GM23338 (cell line): ENCODE measurements at regions not wholly inside any gene's neighbourhood (a gene's known extent, or its start where the extent isn't known, plus 50 kb on each side); places are given as distances from the start of the nearest gene placed in this dataset.

ENCODE experiments used
- ATAC-seq: fragments of 200-7000 bp; cut with Tn5 transposase; 3 replicates; pipeline ENCODE4 v1.9.1; 2020
- DNase-seq: peaks from one replicate; pipeline ENCODE4 v3.0.0-alpha.2; 2015; ENCODE audit warnings: low spot score
- H2AFZ ChIP-seq: fragments of 200-600 bp; sonication (generic); 2 replicates; pipeline ENCODE4 v1.8.0; 2016; ENCODE audit warnings: antibody characterized with exemption, mild to moderate bottlenecking, moderate library complexity
- H3F3A ChIP-seq: fragments of 200-600 bp; sonication (generic); replicated peaks from 2 replicates; pipeline ENCODE4 v1.8.0; 2017; ENCODE audit warnings: antibody characterized with exemption, mixed run types, low read depth
- H3K27ac ChIP-seq: fragments of 200-600 bp; sonication (generic); 2 replicates; pipeline ENCODE4 v1.6.1; 2016; ENCODE audit warnings: low read depth
- H3K27me3 ChIP-seq: fragments of 200-600 bp; sonication (generic); 2 replicates; pipeline ENCODE4 v1.8.0; 2016; ENCODE audit warnings: mild to moderate bottlenecking, mixed run types, moderate library complexity; ENCODE audit not compliant: insufficient read depth
- H3K36me3 ChIP-seq: fragments of 200-600 bp; sonication (generic); 2 replicates; pipeline ENCODE4 v1.8.0; 2016; ENCODE audit warnings: mild to moderate bottlenecking; ENCODE audit not compliant: insufficient read depth
- H3K4me1 ChIP-seq: fragments of 200-600 bp; sonication (generic); 2 replicates; pipeline ENCODE4 v1.8.0; 2016; ENCODE audit warnings: mild to moderate bottlenecking, moderate library complexity; ENCODE audit not compliant: insufficient read depth
- H3K4me2 ChIP-seq: fragments of 200-600 bp; sonication (generic); 2 replicates; pipeline ENCODE4 v1.7.1; 2017; ENCODE audit warnings: mixed run types
- H3K4me3 ChIP-seq: fragments of 200-600 bp; sonication (generic); 2 replicates; pipeline ENCODE4 v1.6.1; 2016; ENCODE audit warnings: mixed run types
- H3K79me2 ChIP-seq: fragments of 200-600 bp; sonication (generic); replicated peaks from 2 replicates; pipeline ENCODE4 v1.8.0; 2017; ENCODE audit warnings: mild to moderate bottlenecking; ENCODE audit not compliant: insufficient read depth
- H3K9me2 ChIP-seq: fragments of 200-600 bp; sonication (generic); 2 replicates; pipeline ENCODE4 v1.8.0; 2017; ENCODE audit not compliant: insufficient read depth
- H4K20me1 ChIP-seq: fragments of 200-600 bp; sonication (generic); replicated peaks from 2 replicates; pipeline ENCODE4 v1.8.0; 2017; ENCODE audit warnings: mild to moderate bottlenecking; ENCODE audit not compliant: insufficient read depth
- H3K27ac Mint-ChIP-seq: 2 replicates; pipeline ENCODE4 v1.8.0; 2020; ENCODE audit warnings: inconsistent platforms, mild to moderate bottlenecking, moderate library complexity, mixed read lengths
- H3K27me3 Mint-ChIP-seq: 3 replicates; pipeline ENCODE4 v1.8.0; 2022; ENCODE audit warnings: low read depth, mild to moderate bottlenecking, moderate library complexity, mixed read lengths, inconsistent platforms; ENCODE audit not compliant: insufficient read depth, poor library complexity
- H3K36me3 Mint-ChIP-seq: 3 replicates; pipeline ENCODE4 v1.8.0; 2021; ENCODE audit warnings: low read depth, mild to moderate bottlenecking, inconsistent platforms, moderate library complexity, mixed read lengths
- H3K4me1 Mint-ChIP-seq: 3 replicates; pipeline ENCODE4 v1.8.0; 2020; ENCODE audit warnings: mild to moderate bottlenecking, inconsistent platforms, mixed read lengths
- H3K4me3 Mint-ChIP-seq: 3 replicates; pipeline ENCODE4 v1.8.0; 2021; ENCODE audit warnings: moderate library complexity, mild to moderate bottlenecking, inconsistent platforms, mixed read lengths
- H3K9me3 Mint-ChIP-seq: 3 replicates; pipeline ENCODE4 v1.8.0; 2020; ENCODE audit warnings: moderate library complexity, mild to moderate bottlenecking, inconsistent platforms, mixed read lengths
- CTCF ChIP-seq, 2 experiments: fragments of 200-600 bp in 1 of 2; sonication (generic) in 1 of 2; conservative IDR thresholded peaks; 2 replicates each; pipeline versions ENCODE4 v1.5.1 to v1.6.1; 2016 to 2017; ENCODE audit warnings: antibody characterized with exemption in 2 of 2, low read depth in 2 of 2, mild to moderate bottlenecking in 2 of 2, moderate library complexity in 1 of 2
- EZH2 ChIP-seq: fragments of 200-600 bp; sonication (generic); IDR thresholded peaks from one replicate; pipeline ENCODE4 v1.8.0; 2017; ENCODE audit warnings: antibody characterized with exemption, mild to moderate bottlenecking, low read depth; ENCODE audit not compliant: unreplicated experiment
- EZH2phosphoT487 ChIP-seq: fragments of 200-600 bp; sonication (generic); IDR thresholded peaks from one replicate; pipeline ENCODE4 v1.8.1; 2018; ENCODE audit warnings: antibody characterized with exemption; ENCODE audit not compliant: unreplicated experiment
- POLR2AphosphoS5 ChIP-seq: IDR thresholded peaks from 2 replicates; pipeline ENCODE4 v1.6.1; 2016; ENCODE audit warnings: antibody characterized with exemption, low read depth
- ZNF114 ChIP-seq: fragments of 250-450 bp; sonication (Bioruptor Pico); IDR thresholded peaks from 2 replicates; pipeline ENCODE4 v1.5.0; 2020; ENCODE audit warnings: mild to moderate bottlenecking, moderate library complexity
- ZNF462 ChIP-seq: fragments of 250-450 bp; sonication (Bioruptor Pico); IDR thresholded peaks from 2 replicates; pipeline ENCODE4 v1.5.0; 2020; ENCODE audit warnings: mild to moderate bottlenecking, moderate library complexity
- TF ChIP-seq, protein P1 (sequence below): IDR thresholded peaks from 2 replicates; pipeline ENCODE4 v1.6.1; 2016; ENCODE audit warnings: antibody characterized with exemption

DNA sequence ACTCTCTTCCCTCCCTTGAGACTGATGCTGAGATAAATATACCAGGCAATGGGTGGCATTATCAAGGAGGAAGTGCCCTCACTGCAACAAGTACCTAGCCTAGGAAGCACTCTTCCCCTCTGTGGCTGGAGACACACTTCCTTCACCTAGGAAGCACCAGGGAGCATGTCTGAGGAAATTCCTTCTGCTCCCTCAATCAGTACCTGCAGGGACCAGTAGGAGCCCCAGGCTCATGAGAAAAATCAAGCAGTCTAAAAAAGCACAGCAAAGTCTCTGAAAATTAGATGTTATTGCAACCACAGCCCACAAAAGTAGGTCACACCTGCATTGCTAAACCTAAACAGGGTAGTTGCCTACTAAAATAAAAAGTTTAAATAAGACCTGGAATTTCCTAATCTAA is 78.2 kb upstream of the TRPM1 start:
- TF ChIP-seq POLR2AphosphoS5 = no peak
- TF ChIP-seq ZNF114 = no peak
- no peak for TF ChIP-seq EZH2phosphoT487
- TF ChIP-seq, protein P1, sequence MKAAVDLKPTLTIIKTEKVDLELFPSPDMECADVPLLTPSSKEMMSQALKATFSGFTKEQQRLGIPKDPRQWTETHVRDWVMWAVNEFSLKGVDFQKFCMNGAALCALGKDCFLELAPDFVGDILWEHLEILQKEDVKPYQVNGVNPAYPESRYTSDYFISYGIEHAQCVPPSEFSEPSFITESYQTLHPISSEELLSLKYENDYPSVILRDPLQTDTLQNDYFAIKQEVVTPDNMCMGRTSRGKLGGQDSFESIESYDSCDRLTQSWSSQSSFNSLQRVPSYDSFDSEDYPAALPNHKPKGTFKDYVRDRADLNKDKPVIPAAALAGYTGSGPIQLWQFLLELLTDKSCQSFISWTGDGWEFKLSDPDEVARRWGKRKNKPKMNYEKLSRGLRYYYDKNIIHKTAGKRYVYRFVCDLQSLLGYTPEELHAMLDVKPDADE = no peak
- peak in 1 of 2 experiments; percentile 30; a peak in 1 of 4 replicates for TF ChIP-seq CTCF (conservative IDR thresholded peaks at IDR 0.05; ENCODE audit: low read depth in 2 of 2)
- no peak for TF ChIP-seq EZH2
- TF ChIP-seq ZNF462 (CRISPR knock-in tag) = no peak
- Mint-ChIP-seq H3K9me3 (peaks cover 20% of the 10 kb centered on the region), H3K27ac (no peak overlapping the region), H3K27me3 (peaks cover 4% of the 10 kb centered on the region), H3K36me3 (peaks cover 14% of the 10 kb centered on the region), H3K4me3 (no peak overlapping the region), H3K4me1 (peaks cover 14% of the 10 kb centered on the region)
- Histone ChIP-seq H3K4me1 (no peaks in the 10 kb centered on the region; the same call in 1 of the 2 replicates), H3K4me3 (no peak overlapping the region), H4K20me1 (no peaks in the 10 kb centered on the region), H3K36me3 (0 out of 2 replicates have a peak, but pooled peaks cover 6% of the 10 kb centered on the region), H3F3A (no peaks in the 10 kb centered on the region), H2AFZ (peak overlapping the region; percentile 75), H3K9me2 (no peaks in the 10 kb centered on the region), H3K4me2 (no peak overlapping the region), H3K27ac (no peak overlapping the region), H3K27me3 (no peaks in the 10 kb centered on the region), H3K79me2 (no peaks in the 10 kb centered on the region)
- DNase-seq (peak; percentile 54), ATAC-seq (peak; percentile 95)
